ENCODE measurements at regions not wholly inside any gene's neighbourhood (a gene's known extent, or its start where the extent isn't known, plus 50 kb on each side); places are given as distances from the start of the nearest gene placed in this dataset.
"Not testable (repeated sequence)": the region's sequence is repeated elsewhere in the genome, so short reads cannot be mapped to it uniquely, and the experiment has no call there.

DNA sequence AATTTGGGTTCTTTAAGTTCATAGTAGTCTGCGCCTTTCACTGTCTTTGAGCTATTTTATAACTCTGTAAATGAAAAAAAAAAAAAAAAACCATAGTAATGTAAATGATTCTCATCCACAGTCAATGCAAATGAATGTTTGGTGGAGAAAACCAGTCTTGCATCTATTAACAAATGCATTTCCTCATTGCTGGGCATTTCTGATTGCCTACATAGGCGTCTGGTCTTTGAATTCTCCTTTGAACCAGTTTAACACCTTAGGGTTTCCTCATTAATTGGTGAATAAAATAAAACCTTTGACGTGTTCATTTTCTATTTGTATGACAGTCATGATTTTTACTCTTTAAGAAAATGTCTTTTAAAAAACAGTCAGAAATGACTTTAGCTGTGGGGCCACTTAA, 114.8 kb downstream of the C12orf75 start:
- Histone ChIP-seq H3K36me3 (ENCODE audit: insufficient read depth, low read length) (no peaks in the 10 kb centered on the region), H3K9me3 (ENCODE audit: control insufficient read depth, insufficient read depth, low read length) (peaks cover under 1% of the 10 kb centered on the region; the same call in 1 of the 2 replicates), H3K4me1 (ENCODE audit: insufficient read depth, low read length) (peaks cover 22% of the 10 kb centered on the region), H3K9ac (ENCODE audit: low read depth, low read length) (no peak overlapping the region)

GRCh38 chr12:105445649-105446048, 115.2 kb downstream of the C12orf75 start:
- no peaks in the 10 kb centered on the region; the same call in 1 of the 2 replicates for H3K9me3 ChIP-seq (ENCODE audit: control insufficient read depth, insufficient read depth, low read length)
- peaks cover 22% of the 10 kb centered on the region for H3K4me1 ChIP-seq (ENCODE audit: insufficient read depth, low read length)
- H3K36me3 ChIP-seq (ENCODE audit: insufficient read depth, low read length), result no peaks in the 10 kb centered on the region
- H3K9ac ChIP-seq (ENCODE audit: low read depth, low read length), result no peak overlapping the region

DNA sequence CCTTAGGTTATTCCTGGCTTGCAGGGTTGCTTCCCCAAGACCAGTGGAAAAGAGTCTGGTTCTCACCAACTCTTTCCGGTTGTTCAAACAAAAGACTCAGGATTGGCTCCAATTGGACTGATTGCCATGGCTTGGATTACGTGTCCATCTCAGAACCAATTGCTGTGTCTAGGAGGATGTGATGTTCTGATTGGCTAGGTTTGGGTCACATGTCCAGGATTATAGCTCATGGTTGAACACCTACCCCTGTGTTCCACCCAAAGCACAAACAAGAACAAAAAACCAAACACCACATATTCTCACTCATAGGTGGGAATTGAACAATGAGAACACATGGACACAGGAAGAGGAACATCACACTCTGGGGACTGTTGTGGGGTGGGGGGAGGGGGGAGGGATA, 116.0 kb downstream of the C12orf75 start:
- H3K9ac ChIP-seq (ENCODE audit: low read depth, low read length); H3K9me3 ChIP-seq (ENCODE audit: control insufficient read depth, insufficient read depth, low read length); H3K36me3 ChIP-seq (ENCODE audit: insufficient read depth, low read length): not testable (repeated sequence)
- H3K4me1 ChIP-seq (ENCODE audit: insufficient read depth, low read length), result peaks cover 22% of the 10 kb centered on the region

GRCh38 chr12:105449431-105449830, 118.9 kb downstream of the C12orf75 start:
- no peaks in the 10 kb centered on the region for H3K9me3 ChIP-seq (ENCODE audit: control insufficient read depth, insufficient read depth, low read length)
- H3K9ac ChIP-seq (ENCODE audit: low read depth, low read length), result no peak overlapping the region
- no peaks in the 10 kb centered on the region for H3K36me3 ChIP-seq (ENCODE audit: insufficient read depth, low read length)
- H3K4me1 ChIP-seq (ENCODE audit: insufficient read depth, low read length), result peaks cover 16% of the 10 kb centered on the region

DNA sequence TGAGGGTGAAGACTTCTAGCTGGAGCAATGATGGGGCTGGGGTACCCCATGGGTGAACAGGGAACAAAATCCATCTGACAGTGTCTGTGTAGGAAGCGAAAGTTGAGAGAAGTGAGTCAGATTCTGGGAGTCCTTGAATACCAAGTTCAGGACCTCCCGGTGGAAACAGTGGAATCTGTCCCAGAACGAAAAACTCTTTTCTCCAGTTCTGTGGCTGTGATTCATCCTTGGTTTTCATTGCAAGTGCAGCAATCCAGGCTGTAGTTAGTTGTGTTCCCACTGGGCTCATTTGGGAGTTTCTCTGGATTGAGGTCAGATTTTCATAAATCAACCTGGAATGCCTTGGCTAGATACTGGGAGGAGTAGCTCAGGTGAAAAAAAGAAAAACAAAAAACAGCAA, 120.7 kb downstream of the C12orf75 start:
- Histone ChIP-seq H3K9me3 (ENCODE audit: control insufficient read depth, insufficient read depth, low read length) (no peaks in the 10 kb centered on the region), H3K4me1 (ENCODE audit: insufficient read depth, low read length) (no peaks in the 10 kb centered on the region), H3K9ac (ENCODE audit: low read depth, low read length) (no peak overlapping the region), H3K36me3 (ENCODE audit: insufficient read depth, low read length) (no peaks in the 10 kb centered on the region)

DNA sequence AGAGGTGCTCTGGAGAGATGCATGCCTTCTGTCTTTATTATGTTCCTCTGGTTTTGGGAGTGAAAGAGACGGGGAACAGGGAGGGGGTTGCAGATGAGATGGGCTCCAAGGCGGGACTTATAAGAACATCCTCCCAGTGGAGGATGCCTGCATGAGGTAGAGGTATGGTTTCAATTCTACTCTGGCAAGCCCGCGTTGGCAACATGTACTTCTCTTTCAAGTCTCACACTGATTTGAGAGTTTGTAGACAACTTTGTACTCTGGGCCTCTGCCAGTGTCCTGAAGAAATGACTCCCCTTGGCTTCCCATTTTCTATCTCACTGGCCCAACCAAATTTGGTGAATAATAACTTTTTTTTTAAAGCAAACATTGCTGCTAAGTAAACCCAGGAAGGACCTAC, 121.3 kb downstream of the C12orf75 start:
- Histone ChIP-seq H3K9ac (ENCODE audit: low read depth, low read length) (no peak overlapping the region), H3K36me3 (ENCODE audit: insufficient read depth, low read length) (no peaks in the 10 kb centered on the region), H3K9me3 (ENCODE audit: control insufficient read depth, insufficient read depth, low read length) (no peaks in the 10 kb centered on the region), H3K4me1 (ENCODE audit: insufficient read depth, low read length) (no peaks in the 10 kb centered on the region)

GRCh38 chr12:105453316-105453715, 122.8 kb downstream of the C12orf75 start:
- Histone ChIP-seq H3K4me1 (ENCODE audit: insufficient read depth, low read length) (no peaks in the 10 kb centered on the region), H3K9ac (ENCODE audit: low read depth, low read length) (no peak overlapping the region), H3K36me3 (ENCODE audit: insufficient read depth, low read length) (no peaks in the 10 kb centered on the region), H3K9me3 (ENCODE audit: control insufficient read depth, insufficient read depth, low read length) (peaks cover 2% of the 10 kb centered on the region; the same call in 1 of the 2 replicates)

GRCh38 chr12:105454688-105455087, 124.2 kb downstream of the C12orf75 start:
- no peaks in the 10 kb centered on the region for H3K4me1 ChIP-seq (ENCODE audit: insufficient read depth, low read length)
- H3K9me3 ChIP-seq (ENCODE audit: control insufficient read depth, insufficient read depth, low read length), result peaks cover 6% of the 10 kb centered on the region; the same call in 1 of the 2 replicates
- no peaks in the 10 kb centered on the region for H3K36me3 ChIP-seq (ENCODE audit: insufficient read depth, low read length)
- H3K9ac ChIP-seq (ENCODE audit: low read depth, low read length), result no peak overlapping the region

- H3K9ac ChIP-seq (ENCODE audit: low read depth, low read length), result no peak overlapping the region
- H3K36me3 ChIP-seq (ENCODE audit: insufficient read depth, low read length), result no peaks in the 10 kb centered on the region
- peaks cover 6% of the 10 kb centered on the region; the same call in 1 of the 2 replicates for H3K9me3 ChIP-seq (ENCODE audit: control insufficient read depth, insufficient read depth, low read length)
- no peaks in the 10 kb centered on the region for H3K4me1 ChIP-seq (ENCODE audit: insufficient read depth, low read length)
Observed at GRCh38 chr12:105455261-105455660, 124.8 kb downstream of the C12orf75 start.

DNA sequence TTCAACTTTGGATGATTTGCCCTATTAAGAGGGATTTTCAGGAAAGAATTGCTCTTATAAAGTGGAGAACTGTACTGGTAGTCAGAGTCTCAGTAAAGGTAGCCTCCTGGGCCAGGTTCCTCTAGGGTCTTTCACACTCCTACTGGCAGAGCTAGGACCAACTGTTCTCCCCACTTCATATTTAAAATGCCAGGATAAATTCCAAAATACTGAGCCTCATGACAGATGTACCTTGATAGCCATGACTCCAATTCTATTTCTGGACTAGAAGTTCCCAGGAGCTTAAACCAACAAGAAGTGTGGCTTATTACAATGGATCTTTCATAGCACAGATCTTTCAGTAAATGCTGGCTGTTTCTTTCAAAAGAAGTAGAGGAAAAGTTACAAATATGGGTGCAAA, 126.5 kb downstream of the C12orf75 start:
- Histone ChIP-seq H3K9me3 (ENCODE audit: control insufficient read depth, insufficient read depth, low read length) (peaks cover 6% of the 10 kb centered on the region; the same call in 1 of the 2 replicates), H3K9ac (ENCODE audit: low read depth, low read length) (no peak overlapping the region), H3K4me1 (ENCODE audit: insufficient read depth, low read length) (peaks cover 3% of the 10 kb centered on the region; the same call in 1 of the 2 replicates), H3K36me3 (ENCODE audit: insufficient read depth, low read length) (no peaks in the 10 kb centered on the region)

DNA sequence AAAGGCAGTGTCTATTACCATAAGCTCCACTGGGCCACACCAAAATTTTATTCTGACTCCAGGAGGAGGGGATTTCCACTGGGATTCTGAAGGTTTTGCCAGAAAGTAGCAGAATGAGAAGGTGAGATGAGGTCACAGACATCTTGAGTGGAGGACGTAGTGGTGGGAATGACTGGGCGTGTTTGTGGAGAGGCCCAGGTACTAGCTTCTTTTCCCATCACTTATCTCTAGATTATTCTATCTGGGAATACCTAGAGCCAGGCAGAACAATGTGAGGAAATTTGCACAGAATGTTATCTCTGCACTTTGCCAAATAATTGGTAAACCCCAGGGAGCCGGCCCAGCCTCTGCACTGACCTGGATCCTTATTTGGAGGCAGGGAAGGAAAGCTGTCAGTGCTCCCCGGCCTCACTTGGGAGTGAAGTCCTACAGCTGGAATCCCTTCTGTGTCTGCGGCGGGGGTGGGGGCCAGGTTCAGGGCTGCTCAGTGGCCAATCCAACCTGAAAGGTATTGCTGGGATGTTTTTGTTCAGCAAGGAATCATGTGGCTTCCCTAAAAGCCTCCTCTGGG, 129.4 kb downstream of the C12orf75 start:
- no peaks in the 10 kb centered on the region for H3K36me3 ChIP-seq (ENCODE audit: insufficient read depth, low read length)
- H3K9ac ChIP-seq (ENCODE audit: low read depth, low read length), result no peak overlapping the region
- H3K4me1 ChIP-seq (ENCODE audit: insufficient read depth, low read length), result peaks cover 7% of the 10 kb centered on the region; the same call in 1 of the 2 replicates
- peaks cover 6% of the 10 kb centered on the region; the same call in 1 of the 2 replicates for H3K9me3 ChIP-seq (ENCODE audit: control insufficient read depth, insufficient read depth, low read length)

GRCh38 chr12:105461271-105461943, 130.9 kb downstream of the C12orf75 start:
- Histone ChIP-seq H3K4me1 (ENCODE audit: insufficient read depth, low read length) (peaks cover 7% of the 10 kb centered on the region; the same call in 1 of the 2 replicates), H3K36me3 (ENCODE audit: insufficient read depth, low read length) (no peaks in the 10 kb centered on the region), H3K9me3 (ENCODE audit: control insufficient read depth, insufficient read depth, low read length) (peaks cover 6% of the 10 kb centered on the region; the same call in 1 of the 2 replicates), H3K9ac (ENCODE audit: low read depth, low read length) (no peak overlapping the region)

DNA sequence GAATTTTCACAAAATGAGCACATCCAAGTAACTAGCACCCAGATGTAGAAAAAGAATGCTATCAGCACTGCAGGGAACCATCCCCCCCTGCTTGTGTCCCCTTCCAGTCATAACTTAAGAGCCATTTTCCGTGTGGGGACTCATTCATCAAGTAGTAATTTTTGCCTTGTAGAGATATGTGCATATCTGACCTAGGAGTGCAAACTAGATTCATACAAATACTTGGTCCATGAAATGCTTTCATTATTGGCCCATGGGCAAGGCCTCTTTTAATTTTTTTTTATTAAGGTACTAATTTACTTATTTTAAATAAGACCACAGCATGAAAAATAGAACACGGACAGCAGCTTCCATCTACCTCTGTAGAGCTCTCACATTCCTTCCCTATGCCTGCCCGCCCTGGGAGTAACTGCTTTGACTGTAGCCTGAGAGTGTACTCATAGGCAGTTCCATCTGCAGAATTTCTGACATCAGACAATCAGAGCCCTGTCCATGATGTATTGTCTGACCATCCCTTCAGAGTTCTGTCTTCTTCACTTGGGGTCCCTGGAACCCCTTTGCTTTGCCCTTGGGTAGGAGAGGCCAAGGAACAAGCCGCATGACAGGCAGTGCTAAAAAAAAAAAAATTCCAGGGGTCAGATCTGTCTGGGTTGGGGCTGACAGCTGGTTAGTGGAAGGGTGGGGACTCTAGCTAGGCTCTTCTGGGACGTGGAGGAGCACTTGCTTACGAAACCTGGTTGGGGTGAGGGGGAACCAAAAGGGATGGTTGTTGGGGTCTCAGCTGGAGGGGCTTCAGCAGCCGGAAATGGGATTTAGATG, 131.7 kb downstream of the C12orf75 start:
- peaks cover 7% of the 10 kb centered on the region; the same call in 1 of the 2 replicates for H3K4me1 ChIP-seq (ENCODE audit: insufficient read depth, low read length)
- peaks cover 4% of the 10 kb centered on the region; the same call in 1 of the 2 replicates for H3K9me3 ChIP-seq (ENCODE audit: control insufficient read depth, insufficient read depth, low read length)
- no peak overlapping the region for H3K9ac ChIP-seq (ENCODE audit: low read depth, low read length)
- H3K36me3 ChIP-seq (ENCODE audit: insufficient read depth, low read length), result no peaks in the 10 kb centered on the region

DNA sequence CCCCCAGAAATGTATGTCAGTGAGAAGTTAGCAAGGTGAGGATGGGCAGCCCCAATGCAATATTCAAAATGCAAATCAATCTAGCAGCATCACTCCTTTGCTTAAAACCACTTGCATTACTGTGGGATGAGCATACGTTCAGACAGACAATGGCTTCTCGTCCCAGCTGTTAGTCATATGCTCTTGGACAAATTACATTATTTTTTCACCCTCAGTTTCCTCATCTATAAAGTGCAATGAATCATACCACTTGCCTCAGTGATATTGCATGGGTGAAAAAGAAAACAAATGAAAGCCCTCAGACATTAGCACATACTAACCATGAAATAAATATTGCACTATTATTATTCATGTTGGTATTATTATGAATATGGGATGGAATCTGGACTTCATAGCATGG, 132.3 kb downstream of the C12orf75 start:
- Histone ChIP-seq H3K9me3 (ENCODE audit: control insufficient read depth, insufficient read depth, low read length) (peaks cover 4% of the 10 kb centered on the region; the same call in 1 of the 2 replicates), H3K9ac (ENCODE audit: low read depth, low read length) (no peak overlapping the region), H3K4me1 (ENCODE audit: insufficient read depth, low read length) (peaks cover 11% of the 10 kb centered on the region; the same call in 1 of the 2 replicates), H3K36me3 (ENCODE audit: insufficient read depth, low read length) (no peaks in the 10 kb centered on the region)

Measured in ES-I3 (cell line).